IPS-NIHi7 (cell line): ENCODE measurements at regions not wholly inside any gene's neighbourhood (a gene's known extent, or its start where the extent isn't known, plus 50 kb on each side); places are given as distances from the start of the nearest gene placed in this dataset.
"Not testable (repeated sequence)": the region's sequence is repeated elsewhere in the genome, so short reads cannot be mapped to it uniquely, and the experiment has no call there.

Experiments
- DNase-seq: peaks from one replicate; pipeline ENCODE4 v3.0.0; 2012; ENCODE audit warnings: mixed read lengths; ENCODE audit errors: extremely low spot score

DNA sequence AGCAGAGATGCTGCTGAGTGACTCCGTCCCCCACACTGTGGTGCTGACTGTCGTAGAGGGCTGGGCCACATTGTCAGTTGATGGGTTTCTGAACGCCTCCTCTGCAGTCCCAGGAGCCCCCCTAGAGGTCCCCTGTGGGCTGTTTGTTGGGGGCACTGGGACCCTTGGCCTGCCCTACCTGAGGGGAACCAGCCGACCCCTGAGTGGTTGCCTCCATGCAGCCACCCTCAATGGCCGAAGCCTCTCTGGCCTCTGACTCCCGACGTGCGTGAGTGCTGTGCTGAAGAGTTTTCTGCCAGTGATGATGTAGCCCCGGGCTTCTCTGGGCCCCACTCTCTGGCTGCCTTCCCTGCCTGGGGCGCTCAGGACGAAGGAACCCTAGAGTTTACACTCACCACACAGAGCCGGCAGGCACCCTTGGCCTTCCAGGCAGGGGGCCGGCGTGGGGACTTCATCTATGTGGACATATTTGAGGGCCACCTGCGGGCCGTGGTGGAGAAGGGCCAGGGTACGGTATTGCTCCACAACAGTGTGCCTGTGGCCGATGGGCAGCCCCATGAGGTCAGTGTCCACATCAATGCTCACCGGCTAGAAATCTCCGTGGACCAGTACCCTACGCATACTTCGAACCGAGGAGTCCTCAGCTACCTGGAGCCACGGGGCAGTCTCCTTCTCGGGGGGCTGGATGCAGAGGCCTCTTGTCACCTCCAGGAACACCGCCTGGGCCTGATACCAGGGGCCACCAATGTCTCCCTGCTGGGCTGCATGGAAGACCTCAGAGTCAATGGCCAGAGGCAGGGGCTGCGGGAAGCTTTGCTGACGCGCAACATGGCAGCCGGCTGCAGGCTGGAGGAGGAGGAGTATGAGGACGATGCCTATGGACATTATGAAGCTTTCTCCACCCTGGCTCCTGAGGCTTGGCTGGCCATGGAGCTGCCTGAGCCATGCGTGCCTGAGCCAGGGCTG, 181.1 kb downstream of the TBC1D2B start:
- DNase-seq, result not testable (repeated sequence)

DNA sequence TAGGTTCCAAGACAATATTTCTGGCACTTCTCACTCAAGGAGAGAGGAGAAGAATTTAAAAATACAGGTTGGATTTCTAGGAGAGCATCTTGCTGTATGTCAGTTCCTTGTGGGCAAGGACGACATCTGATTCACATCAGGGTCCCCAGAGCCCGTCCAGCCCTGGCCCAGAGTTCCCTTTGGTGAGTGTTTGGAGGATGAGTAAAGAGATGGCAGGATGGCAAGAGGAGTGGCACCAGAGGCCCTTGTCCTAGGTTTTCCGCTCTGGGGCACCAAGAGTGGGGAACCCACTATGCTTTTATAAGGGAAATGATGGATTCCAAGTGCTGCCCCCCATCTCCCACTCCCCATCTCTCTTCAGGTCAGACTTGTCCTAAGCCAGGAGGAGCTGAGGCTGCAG, 181.8 kb downstream of the TBC1D2B start:
- DNase-seq, result no peak

DNA sequence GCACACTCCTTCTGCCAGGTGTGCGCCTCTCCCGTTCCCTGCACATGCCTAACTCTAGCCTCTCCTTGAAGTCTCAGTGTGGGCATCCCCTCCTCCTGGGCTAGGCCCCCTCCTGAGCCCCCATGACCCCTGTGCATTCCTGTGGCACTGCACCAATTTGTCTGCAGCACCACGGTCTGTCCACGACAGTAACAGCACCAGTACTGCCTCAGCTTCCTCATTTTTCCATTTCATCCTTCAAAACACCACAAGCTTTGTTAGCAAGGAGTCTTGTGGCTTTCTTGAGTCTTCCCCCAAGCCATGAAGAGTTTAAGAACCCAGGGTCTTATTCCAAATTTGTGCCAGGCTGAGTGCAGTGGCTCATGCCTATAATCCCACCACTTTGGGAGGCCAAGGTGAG, 182.4 kb downstream of the TBC1D2B start:
- not testable (repeated sequence) for DNase-seq

DNA sequence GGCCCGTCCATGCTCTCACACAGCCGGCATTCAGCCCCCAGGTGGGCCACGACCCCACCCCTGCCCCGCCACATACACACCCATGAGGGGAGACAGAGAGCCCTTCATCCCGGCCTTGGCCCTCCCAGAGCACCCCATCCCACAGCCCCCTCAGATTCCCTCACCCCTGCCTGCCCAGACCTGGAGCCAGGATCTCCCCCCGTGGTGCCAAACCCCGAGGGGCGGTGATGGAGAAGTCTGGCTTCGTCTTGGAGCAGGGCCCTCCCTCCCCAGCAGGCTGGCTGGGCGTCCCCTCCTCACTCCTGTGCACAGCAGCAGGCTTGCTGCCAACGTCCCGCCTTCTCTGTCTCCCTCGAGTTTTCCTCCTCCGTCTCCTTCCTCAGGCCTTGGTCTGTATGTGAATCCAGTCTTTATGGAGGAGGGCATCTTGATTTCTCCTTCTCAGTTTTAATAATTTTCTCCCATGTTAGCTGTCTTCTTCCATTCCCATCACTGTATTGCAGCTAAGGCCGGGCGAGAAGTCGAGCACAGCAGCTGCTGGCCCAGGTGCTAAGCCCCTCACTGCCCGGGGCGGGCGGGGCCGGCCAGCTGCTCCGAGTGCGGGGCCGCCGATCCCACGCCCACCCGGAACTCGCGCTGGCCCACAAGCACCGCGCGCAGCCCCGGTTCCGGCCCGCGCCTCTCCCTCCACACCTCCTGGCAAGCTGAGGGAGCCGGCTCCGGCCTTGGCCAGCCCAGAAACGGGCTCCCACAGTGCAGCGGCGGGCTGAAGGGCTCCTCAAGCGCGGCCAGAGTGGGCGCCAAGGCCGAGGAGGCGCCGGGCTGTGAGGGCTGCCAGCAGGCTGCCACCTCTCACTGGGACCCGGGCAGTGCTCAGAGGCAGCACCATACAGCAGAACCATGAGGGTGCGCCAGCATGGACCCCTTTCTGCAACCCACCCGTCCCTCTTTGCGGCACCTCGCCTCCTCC, 183.6 kb downstream of the TBC1D2B start:
- not testable (repeated sequence) for DNase-seq

DNA sequence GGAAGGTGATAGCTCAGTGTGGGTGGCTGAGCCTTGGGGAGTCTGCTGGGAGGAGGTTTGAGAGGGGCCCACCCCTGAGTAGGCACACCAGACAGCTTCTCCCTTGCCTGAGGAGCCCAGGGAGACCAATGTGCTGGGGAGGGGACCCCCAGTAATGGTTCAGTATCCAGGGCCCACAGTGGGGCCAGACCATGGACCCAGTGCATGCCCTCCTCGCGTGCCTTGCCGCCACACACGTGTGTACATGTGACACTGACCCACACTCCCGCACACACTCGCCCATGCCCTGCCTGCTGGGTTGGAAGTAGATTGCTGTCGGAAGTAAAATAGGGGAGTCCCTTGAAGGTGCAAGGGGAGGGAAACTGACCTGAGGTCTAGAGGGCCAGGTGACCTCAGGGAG, 184.3 kb downstream of the TBC1D2B start:
- DNase-seq, result not testable (repeated sequence)

DNA sequence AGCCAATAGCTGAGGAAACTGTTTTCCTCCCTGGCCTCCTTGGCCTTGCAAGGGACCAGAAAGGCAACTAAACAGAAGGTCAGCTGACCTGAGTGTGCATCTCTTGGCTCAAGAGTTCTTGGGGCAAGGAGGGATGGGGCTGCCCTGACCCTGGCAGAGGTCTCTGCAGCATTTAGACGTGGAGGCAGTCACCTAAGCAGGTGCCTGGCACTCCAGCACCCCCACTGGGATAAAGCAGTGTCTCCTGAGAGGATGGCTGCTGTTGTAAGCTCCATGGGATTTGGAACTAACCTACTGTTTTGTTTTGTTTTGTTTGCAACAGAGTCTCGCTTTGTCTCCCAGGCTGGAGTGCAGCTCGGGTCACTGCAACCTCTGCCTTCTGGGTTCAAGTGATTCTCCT, 185.2 kb downstream of the TBC1D2B start:
- no peak for DNase-seq

DNA sequence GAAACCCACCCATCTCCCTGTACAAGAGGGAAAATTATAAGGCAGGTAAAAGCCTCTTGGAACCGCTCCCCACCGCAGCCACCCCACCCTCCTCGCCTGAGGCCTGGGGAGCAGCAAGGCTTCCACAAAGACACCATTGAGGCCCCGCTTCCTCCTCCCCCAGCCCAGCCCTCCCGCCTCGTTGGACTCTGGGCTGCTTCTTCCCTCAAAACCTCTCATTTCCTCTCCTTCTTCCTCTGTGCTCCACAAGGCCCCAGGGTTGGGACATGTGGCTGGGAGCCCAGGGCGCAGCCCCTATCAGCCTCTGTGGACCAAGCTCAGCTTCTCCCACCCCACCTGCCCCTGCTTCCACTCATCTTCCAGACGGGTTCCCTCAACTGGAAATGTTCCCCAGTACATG, 185.6 kb downstream of the TBC1D2B start:
- not testable (repeated sequence) for DNase-seq

DNA sequence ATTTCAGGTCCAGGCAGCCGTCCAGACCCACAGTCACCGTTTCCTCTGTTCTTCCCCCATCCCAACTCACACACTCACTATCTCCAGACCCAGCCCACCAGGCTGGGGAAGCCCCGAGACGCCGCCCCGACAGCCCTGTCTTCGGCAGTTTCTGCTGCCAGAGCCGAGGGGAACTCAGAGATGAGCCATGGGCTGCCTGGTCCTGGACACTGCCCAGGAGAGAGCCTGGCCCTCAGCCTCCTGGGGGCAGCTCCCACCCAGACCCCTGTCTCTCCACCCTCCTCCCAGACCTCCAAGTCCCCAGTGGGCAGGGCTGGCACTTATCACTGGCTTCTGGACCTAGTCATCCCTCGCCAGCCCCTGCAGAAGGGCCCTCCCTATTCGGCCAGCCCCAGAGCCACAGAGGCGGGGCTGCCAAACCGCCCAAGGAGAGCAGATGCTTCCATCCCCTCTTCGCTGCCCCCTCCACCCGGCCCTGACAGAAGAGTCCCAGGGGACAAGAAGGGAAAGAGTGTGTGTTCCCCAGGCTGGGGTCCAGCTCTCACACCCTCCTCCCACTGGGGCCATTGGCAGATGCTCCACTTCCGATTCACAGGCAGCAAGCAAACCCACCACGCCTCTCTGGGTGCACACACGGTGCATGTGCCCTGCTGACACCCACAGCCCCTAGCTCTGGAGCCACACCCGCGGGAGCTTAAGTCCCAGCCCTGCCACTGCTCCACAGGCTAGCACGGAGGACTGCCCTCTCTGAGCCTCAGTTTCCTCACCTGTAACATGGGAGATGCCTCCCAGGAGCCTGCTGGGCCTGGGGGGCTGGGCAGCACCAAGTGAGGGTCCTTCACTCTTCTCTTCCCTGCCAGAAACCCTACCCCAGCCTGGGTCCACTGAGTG, 186.4 kb downstream of the TBC1D2B start:
- DNase-seq, result not testable (repeated sequence)

DNA sequence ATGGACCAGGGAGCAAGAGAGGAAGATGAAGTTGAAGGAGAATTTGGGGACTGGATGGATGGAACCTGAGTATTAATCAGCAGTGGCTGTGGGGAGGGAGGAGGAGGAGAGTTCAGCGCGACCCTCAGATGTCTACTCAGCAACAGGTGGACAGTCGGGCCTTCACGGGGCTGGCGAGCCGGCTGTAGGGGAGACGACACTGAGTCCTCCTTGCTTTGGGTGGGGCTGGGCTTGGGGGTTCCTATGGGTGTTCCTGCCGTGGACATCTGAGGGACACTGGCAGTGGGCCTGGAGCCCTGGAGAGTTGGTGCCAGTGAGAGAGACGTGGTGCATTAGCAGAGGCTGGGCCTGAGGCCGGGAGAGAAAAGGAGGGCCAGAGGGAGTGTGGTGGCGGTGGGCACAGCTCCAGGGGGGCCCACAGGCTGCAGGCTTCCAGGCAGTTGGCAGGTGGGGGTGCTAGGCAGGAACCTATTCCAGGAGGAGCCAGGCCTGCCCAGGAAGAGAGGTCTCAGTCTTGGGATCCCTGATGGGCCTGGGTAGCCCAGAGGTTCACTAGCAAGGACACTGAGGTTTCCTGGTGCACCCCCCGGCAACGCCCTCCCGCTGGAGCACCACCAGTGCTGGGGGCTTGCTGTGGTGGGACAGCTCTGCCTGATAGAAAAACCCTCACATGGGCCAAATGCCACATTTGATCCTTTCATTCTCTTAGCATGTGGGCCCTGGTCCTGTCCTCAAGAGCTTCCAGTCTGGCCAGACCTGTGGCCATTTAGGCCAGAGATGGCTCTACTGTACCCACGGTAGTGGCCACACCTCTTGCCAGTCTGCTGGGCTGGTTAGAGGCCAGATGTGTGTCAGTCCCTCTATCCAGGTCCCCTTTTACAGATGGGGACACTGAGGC, 187.4 kb downstream of the TBC1D2B start:
- DNase-seq, result not testable (repeated sequence)

DNA sequence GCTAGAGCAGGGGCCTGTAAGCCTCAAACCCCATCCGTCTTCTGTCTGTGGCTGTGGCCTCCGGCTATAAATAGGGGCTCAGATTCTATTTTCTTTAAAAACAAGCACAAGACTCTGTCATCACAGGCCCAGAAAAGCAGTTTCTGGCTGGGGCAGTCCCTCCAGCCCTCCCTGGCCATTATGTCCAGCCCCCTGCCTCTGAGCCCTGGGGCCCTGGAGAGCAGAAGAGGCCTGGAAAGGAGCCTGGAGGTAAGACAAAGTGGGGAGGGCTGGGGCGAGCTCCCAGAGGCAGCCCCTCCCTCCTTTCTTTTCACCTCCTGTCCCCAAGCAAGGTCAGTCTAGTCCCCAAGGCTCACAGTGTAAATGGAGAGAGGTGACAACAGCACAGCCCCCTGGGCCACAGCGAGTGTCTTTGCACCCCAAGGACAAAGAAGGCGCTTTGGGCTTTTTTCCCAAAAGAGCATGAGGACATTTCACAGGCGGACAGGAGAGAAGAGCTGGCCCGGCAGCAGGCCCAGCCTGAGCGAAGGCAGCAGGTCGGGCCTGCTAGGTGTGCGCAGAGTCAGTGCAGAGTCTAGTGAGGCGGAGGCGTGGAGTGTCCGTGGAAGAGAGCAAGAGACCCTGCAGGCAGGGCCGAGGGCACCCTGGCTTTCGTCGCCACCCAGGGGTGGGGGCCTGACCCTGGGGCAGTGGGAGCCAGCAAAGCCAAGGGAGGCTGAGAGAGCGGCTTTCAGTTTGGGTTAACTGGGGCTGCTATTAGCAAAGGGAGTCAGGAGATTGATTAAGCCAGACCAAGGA, 188.3 kb downstream of the TBC1D2B start:
- no peak for DNase-seq

DNA sequence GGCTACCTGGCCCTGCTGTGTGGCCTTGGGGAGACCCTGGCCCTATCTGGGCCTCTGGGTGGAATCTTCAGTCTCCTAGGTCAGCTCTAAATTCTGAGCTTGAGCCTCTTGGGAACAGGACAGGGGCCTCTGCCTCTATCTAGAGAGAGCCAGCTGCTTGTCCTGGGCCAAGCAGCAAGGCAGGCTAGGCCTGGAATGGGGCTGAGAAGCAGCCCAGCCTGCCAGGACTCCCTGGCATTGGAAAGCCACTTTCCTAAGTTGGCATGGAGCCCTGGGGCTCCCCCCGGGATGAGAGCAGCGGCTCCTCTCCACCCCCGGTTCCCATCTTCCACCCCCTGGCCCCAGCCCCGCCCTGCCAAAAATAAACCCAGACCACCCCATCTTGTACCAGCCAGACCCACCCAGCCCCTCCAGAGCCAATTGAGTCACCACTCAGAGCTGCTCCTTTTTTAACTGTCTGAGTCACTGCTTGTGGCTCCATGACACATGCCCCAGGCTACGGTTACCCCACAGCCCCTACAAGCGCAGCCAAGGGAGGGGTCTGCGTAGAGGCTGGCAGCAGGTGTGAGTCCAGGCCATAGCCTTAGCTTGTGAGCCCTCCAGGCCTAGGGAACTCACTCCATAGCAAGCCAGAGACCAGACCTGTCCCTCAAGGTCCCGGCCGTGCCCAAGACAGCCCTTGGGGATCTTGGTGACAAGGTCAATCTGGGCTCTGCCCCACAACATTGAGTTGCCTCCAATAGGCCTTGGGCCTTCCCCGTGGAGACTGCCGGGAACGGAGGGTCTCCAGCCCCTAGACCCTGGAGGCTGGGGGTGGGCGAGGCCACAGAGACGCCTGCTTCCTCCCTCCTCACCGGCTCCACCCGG, 189.7 kb downstream of the TBC1D2B start:
- not testable (repeated sequence) for DNase-seq

DNA sequence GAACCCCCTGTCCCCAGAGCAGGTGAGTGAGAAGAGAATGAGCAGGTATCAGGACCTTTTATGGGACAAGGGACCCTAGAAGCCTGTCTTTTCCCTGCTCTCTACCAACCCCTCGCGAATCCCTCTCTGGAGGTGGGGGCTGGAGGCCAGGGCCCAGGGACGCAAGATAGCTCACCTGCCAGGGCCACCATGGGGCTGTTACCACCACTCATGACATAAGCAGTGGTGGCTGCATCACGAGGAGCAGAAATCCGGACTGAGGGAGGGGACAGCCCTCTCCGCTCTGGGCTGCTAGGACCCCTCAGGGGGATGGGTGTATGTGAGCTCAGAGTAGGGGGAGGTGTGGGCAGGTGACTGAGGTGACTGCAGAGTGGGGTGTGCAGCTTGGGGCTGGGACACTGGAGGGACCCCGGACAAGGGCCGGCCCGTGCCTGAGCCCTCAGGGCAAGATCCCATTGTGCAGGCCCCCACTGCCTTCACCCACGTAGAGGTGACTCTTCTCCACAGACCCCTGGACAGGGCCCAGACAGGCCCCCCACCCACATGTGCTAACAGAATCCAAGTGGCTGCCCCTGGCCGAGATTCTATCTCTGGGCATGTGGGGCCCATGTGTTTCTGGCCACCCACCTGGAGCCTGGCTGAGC, 190.6 kb downstream of the TBC1D2B start:
- DNase-seq, result no peak

DNA sequence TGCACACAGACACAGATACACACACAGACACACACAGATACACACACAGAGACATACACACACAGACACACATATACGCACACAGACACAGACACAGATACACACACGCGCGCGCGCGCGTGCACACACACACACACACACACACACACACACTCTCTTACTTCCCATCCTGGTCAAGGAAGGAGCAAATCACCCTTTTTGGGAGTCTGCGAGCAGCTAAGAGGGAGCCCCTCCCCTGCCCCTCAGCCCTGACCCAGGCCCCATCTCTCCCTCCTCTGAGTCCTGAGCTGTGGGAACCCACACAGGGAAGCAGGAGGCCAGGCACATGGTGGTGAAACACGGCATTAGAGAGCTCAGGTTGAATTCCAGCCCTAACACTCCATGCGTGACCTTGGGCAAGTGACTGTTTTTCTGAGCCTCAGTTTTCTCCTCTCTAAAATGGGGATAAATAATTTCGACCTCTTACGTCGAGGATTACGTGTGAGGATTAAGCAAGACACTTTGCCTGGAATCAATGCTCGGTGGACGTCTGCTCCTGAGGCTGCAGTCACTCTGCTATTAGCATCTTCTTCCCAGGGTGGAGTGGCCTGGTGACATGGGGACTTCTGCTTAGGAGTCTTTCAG, 191.5 kb downstream of the TBC1D2B start:
- DNase-seq, result not testable (repeated sequence)

DNA sequence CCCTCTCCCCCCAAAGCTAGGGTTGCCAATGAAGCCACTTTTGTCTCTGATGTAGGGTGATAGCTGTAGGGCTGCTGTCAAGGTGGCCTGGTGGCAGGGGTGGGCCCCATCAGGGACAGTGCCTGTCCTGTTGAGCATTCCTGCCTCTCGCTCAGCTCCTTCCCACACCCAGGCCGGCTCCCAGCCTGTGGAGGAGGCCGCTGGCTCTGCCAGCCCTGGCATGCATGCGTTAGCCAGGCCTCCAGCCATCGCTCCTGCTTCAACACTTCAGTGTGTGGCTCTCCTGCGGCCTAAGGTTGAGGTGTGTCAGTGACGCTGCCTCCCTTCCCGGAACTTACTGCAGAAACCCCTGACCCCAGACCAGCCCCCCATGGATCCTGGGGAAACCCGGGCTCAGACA, 194.5 kb downstream of the TBC1D2B start:
- not testable (repeated sequence) for DNase-seq

DNA sequence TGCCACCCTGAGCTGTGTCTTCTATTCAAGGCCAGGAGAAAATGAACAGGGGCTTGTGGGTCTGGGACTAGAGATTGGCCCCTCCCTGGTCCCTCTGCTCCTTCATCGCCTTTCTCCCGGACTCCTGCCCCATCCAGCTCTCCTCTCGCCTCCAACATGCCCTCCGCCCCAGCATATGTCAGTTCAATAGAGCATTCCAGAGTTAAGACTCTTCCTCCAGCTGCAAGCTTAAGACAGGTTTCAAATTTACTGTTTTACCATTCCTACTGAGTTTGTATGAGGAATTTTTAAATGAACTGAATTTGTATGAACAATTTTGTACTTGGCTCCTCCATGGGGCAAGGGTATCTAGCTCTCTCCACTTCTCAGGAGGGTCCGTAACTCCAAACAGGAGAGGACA, 195.6 kb downstream of the TBC1D2B start:
- no peak for DNase-seq

DNA sequence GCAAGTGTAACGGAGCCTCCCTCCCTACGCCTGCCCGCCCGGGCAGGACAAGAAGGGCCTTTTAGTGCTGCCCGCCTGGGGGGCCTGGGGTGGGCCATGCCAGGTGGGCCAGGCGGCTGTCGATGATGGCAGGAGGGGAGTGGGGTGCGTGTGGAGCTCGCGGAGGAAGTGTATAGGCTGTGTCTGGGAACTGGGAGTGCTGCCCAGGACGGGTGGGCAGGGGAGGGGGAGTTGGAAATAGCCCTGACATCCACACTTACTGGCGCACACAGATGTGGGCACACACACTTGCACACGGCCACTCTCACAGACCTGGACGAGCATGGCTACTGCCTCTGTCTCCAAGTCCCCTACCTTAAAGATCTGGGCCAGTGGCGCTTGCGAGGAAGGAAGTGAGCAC, 196.0 kb downstream of the TBC1D2B start:
- DNase-seq, result not testable (repeated sequence)

DNA sequence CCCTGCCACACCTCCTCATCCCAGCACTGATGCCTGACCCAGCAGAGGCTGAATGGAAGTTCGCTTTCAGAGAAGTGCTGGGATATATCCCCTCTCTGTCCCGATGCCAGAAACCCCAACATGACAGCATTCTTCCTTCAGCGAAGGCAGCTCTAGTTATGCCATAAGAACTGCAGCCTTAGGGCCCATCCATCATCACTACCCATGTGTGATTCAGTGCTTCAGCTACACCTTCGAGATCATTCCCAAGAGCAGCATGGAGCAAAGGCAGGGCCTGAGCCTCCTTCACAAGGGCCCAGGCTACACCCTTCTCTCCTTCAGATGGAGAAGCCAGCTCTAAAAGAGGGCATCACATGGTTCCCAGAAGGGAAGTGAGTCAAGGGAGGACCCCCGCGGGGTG, 198.0 kb downstream of the TBC1D2B start:
- DNase-seq, result not testable (repeated sequence)
